Mesendoderm (in vitro differentiated cells): ENCODE measurements at regions not wholly inside any gene's neighbourhood (a gene's known extent, or its start where the extent isn't known, plus 50 kb on each side); places are given as distances from the start of the nearest gene placed in this dataset.

ENCODE experiments used
- DNase-seq: peaks from one replicate; pipeline ENCODE4 v3.0.0; 2013
- H2AK5ac ChIP-seq: 2 replicates; pipeline ENCODE4 v1.6.1; 2013; ENCODE audit warnings: low read length, inconsistent platforms
- H2BK120ac ChIP-seq: 2 replicates; pipeline ENCODE4 v1.6.1; 2013; ENCODE audit warnings: low read depth, mild to moderate bottlenecking, low read length, moderate library complexity, mixed read lengths
- H2BK15ac ChIP-seq: replicated peaks from 2 replicates; pipeline ENCODE4 v1.6.1; 2013; ENCODE audit warnings: low read depth, mild to moderate bottlenecking, moderate library complexity
- H2BK5ac ChIP-seq: 2 replicates; pipeline ENCODE4 v1.6.1; 2013; ENCODE audit warnings: low read length, inconsistent platforms
- H3K18ac ChIP-seq: 2 replicates; pipeline ENCODE4 v1.6.1; 2013; ENCODE audit warnings: mild to moderate bottlenecking, low read length, mixed read lengths
- H3K23ac ChIP-seq: one replicate; pipeline ENCODE4 v1.6.1; 2013; ENCODE audit warnings: low read length
- H3K27ac ChIP-seq: 2 replicates; pipeline ENCODE4 v1.5.1; 2013; ENCODE audit warnings: low read depth, mild to moderate bottlenecking, inconsistent platforms, low read length, moderate library complexity
- H3K27me3 ChIP-seq: 2 replicates; pipeline ENCODE4 v1.6.1; 2013; ENCODE audit warnings: low read length, control low read depth, mild to moderate bottlenecking, inconsistent platforms; ENCODE audit not compliant: insufficient read depth, poor library complexity
- H3K36me3 ChIP-seq: 2 replicates; pipeline ENCODE4 v1.6.1; 2013; ENCODE audit warnings: low read length, inconsistent platforms; ENCODE audit not compliant: control insufficient read depth, insufficient read depth
- H3K4ac ChIP-seq: one replicate; pipeline ENCODE4 v1.6.1; 2013; ENCODE audit warnings: low read depth, mild to moderate bottlenecking, low read length, moderate library complexity
- H3K4me1 ChIP-seq: 2 replicates; pipeline ENCODE4 v1.6.1; 2013; ENCODE audit warnings: low read depth, low read length, inconsistent platforms; ENCODE audit not compliant: control insufficient read depth
- H3K4me2 ChIP-seq: 2 replicates; pipeline ENCODE4 v1.6.1; 2013; ENCODE audit warnings: low read length
- H3K4me3 ChIP-seq: 2 replicates; pipeline ENCODE4 v1.5.1; 2013; ENCODE audit warnings: mild to moderate bottlenecking, low read length
- H3K56ac ChIP-seq: one replicate; pipeline ENCODE4 v1.6.1; 2013; ENCODE audit warnings: low read length
- H3K79me1 ChIP-seq: 2 replicates; pipeline ENCODE4 v1.6.1; 2013; ENCODE audit warnings: low read length, inconsistent platforms
- H3K79me2 ChIP-seq: 2 replicates; pipeline ENCODE4 v1.6.1; 2013; ENCODE audit warnings: mild to moderate bottlenecking, low read length; ENCODE audit not compliant: control insufficient read depth, insufficient read depth
- H3K9ac ChIP-seq: 2 replicates; pipeline ENCODE4 v1.6.1; 2013; ENCODE audit warnings: low read length, inconsistent platforms
- H4K5ac ChIP-seq: one replicate; pipeline ENCODE4 v1.6.1; 2013; ENCODE audit warnings: low read length
- H4K8ac ChIP-seq: one replicate; pipeline ENCODE4 v1.6.1; 2013; ENCODE audit warnings: low read depth, mild to moderate bottlenecking, control low read depth, low read length, moderate library complexity
- WGBS: extraction: QIAGEN DNeasy Blood & Tissue Kit; methylation state at CpG from one replicate; pipeline ENCODE4 v1.1.7; 2013; ENCODE audit warnings: low lambda C conversion rate, missing lambda C conversion rate; ENCODE audit not compliant: insufficient coverage; ENCODE audit errors: extremely low coverage; 5-methylcytosine and 5-hydroxymethylcytosine counted together

- no peak for DNase-seq
- no peak overlapping the region for H2BK15ac ChIP-seq
Measured at GRCh38 chr17:63370696-63371095, 75.4 kb downstream of the CYB561 start.

GRCh38 chr17:63376949-63377348, 69.2 kb downstream of the CYB561 start:
- H3K56ac ChIP-seq, result no peak overlapping the region
- H3K36me3 ChIP-seq, result no peaks in the 10 kb centered on the region
- no peak overlapping the region for H4K8ac ChIP-seq
- no CpG with 5 or more reads among the region's 3 CpGs for WGBS
- no peaks in the 10 kb centered on the region for H3K79me2 ChIP-seq
- no peak overlapping the region for H2BK15ac ChIP-seq
- no peak overlapping the region for H4K5ac ChIP-seq
- H3K4me1 ChIP-seq, result no peaks in the 10 kb centered on the region
- no peak overlapping the region for H3K4me2 ChIP-seq
- H3K4me3 ChIP-seq, result no peak overlapping the region
- H3K27ac ChIP-seq, result no peak overlapping the region
- no peak overlapping the region for H3K18ac ChIP-seq
- no peak overlapping the region for H3K9ac ChIP-seq
- H3K23ac ChIP-seq, result no peak overlapping the region
- no peak overlapping the region for H3K4ac ChIP-seq
- H2BK5ac ChIP-seq, result no peak overlapping the region
- H3K79me1 ChIP-seq, result no peaks in the 10 kb centered on the region
- no peak overlapping the region for H2BK120ac ChIP-seq
- no peak overlapping the region for H2AK5ac ChIP-seq
- DNase-seq, result no peak
- no peaks in the 10 kb centered on the region for H3K27me3 ChIP-seq

More at GRCh38 chr17:63370696-63371095, 75.4 kb downstream of the CYB561 start:
- Histone ChIP-seq H3K4me3 (no peak overlapping the region), H3K9ac (no peak overlapping the region), H3K4ac (no peak overlapping the region), H3K56ac (no peak overlapping the region), H2AK5ac (no peak overlapping the region), H4K5ac (no peak overlapping the region), H3K27me3 (no peaks in the 10 kb centered on the region), H3K27ac (no peak overlapping the region), H4K8ac (no peak overlapping the region), H3K79me1 (no peaks in the 10 kb centered on the region), H2BK5ac (no peak overlapping the region), H3K4me1 (no peaks in the 10 kb centered on the region), H3K18ac (no peak overlapping the region), H3K4me2 (no peak overlapping the region), H3K23ac (no peak overlapping the region), H2BK120ac (no peak overlapping the region), H3K36me3 (no peaks in the 10 kb centered on the region), H3K79me2 (no peaks in the 10 kb centered on the region)
- WGBS, result no CpG with 5 or more reads among the region's 8 CpGs

GRCh38 chr17:63378411-63379375, 67.4 kb downstream of the CYB561 start:
- H3K4ac ChIP-seq, result no peak overlapping the region
- no peak for DNase-seq
- no peak overlapping the region for H3K9ac ChIP-seq
- H4K8ac ChIP-seq, result no peak overlapping the region
- H3K56ac ChIP-seq, result no peak overlapping the region
- no peak overlapping the region for H3K23ac ChIP-seq
- H2AK5ac ChIP-seq, result no peak overlapping the region
- H3K4me2 ChIP-seq, result no peak overlapping the region
- no peaks in the 10 kb centered on the region for H3K79me2 ChIP-seq
- H3K27me3 ChIP-seq, result no peaks in the 10 kb centered on the region
- H3K4me1 ChIP-seq, result no peaks in the 10 kb centered on the region
- no peak overlapping the region for H4K5ac ChIP-seq
- H3K79me1 ChIP-seq, result no peaks in the 10 kb centered on the region
- H3K27ac ChIP-seq, result no peak overlapping the region
- no peak overlapping the region for H2BK15ac ChIP-seq
- no peak overlapping the region for H3K4me3 ChIP-seq
- no peak overlapping the region for H3K18ac ChIP-seq
- WGBS, result no CpG with 5 or more reads among the region's 3 CpGs
- H3K36me3 ChIP-seq, result no peaks in the 10 kb centered on the region
- no peak overlapping the region for H2BK5ac ChIP-seq
- H2BK120ac ChIP-seq, result no peak overlapping the region

GRCh38 chr17:63379636-63380035, 66.5 kb downstream of the CYB561 start:
- Histone ChIP-seq H3K4me2 (no peak overlapping the region), H2BK120ac (no peak overlapping the region), H3K4me3 (no peak overlapping the region), H3K4me1 (no peaks in the 10 kb centered on the region), H3K9ac (no peak overlapping the region), H3K27me3 (no peaks in the 10 kb centered on the region), H3K56ac (no peak overlapping the region), H4K5ac (no peak overlapping the region), H3K4ac (no peak overlapping the region), H2AK5ac (no peak overlapping the region), H4K8ac (no peak overlapping the region), H3K79me1 (no peaks in the 10 kb centered on the region), H3K23ac (no peak overlapping the region), H3K18ac (no peak overlapping the region), H3K36me3 (no peaks in the 10 kb centered on the region), H3K79me2 (no peaks in the 10 kb centered on the region), H3K27ac (no peak overlapping the region), H2BK15ac (no peak overlapping the region), H2BK5ac (no peak overlapping the region)
- no CpG with 5 or more reads among the region's 5 CpGs for WGBS
- no peak for DNase-seq

- Histone ChIP-seq H3K4me2 (no peak overlapping the region), H3K79me2 (no peaks in the 10 kb centered on the region), H3K18ac (no peak overlapping the region), H3K27ac (no peak overlapping the region), H4K5ac (no peak overlapping the region), H2AK5ac (no peak overlapping the region), H2BK15ac (no peak overlapping the region), H3K4me1 (no peaks in the 10 kb centered on the region), H3K9ac (no peak overlapping the region), H2BK5ac (no peak overlapping the region), H2BK120ac (no peak overlapping the region), H3K56ac (no peak overlapping the region), H3K4ac (no peak overlapping the region), H3K36me3 (no peaks in the 10 kb centered on the region), H3K4me3 (no peak overlapping the region), H3K79me1 (no peaks in the 10 kb centered on the region), H3K27me3 (no peaks in the 10 kb centered on the region), H3K23ac (no peak overlapping the region), H4K8ac (no peak overlapping the region)
- DNase-seq, result no peak
- no CpG with 5 or more reads among the region's 4 CpGs for WGBS
Measured at GRCh38 chr17:63381101-63381729, 64.9 kb downstream of the CYB561 start.
